ENCODE measurements at regions not wholly inside any gene's neighbourhood (a gene's known extent, or its start where the extent isn't known, plus 50 kb on each side); places are given as distances from the start of the nearest gene placed in this dataset.
"Not testable (repeated sequence)": the region's sequence is repeated elsewhere in the genome, so short reads cannot be mapped to it uniquely, and the experiment has no call there.

DNA sequence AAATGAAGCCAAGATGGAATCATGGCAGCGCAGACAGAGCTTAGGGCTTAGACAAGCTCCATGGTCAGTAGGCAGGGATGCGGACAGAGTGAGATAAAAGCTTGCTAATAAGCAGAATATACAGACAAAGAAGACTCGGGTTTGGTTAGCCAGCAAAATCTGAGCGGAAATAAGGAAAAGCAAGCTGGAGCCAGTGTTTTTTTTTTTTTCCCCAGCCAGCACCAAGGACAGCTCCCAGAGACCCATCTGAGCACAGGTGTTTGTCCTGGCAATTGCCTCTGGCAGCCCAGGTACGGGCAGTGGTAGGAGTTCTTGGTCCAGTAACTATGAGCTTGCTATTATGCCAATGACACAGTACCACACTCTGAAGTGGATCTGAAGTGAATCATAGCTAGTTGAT is 187.6 kb downstream of the ADCYAP1 start:
- TF ChIP-seq, protein P1, sequence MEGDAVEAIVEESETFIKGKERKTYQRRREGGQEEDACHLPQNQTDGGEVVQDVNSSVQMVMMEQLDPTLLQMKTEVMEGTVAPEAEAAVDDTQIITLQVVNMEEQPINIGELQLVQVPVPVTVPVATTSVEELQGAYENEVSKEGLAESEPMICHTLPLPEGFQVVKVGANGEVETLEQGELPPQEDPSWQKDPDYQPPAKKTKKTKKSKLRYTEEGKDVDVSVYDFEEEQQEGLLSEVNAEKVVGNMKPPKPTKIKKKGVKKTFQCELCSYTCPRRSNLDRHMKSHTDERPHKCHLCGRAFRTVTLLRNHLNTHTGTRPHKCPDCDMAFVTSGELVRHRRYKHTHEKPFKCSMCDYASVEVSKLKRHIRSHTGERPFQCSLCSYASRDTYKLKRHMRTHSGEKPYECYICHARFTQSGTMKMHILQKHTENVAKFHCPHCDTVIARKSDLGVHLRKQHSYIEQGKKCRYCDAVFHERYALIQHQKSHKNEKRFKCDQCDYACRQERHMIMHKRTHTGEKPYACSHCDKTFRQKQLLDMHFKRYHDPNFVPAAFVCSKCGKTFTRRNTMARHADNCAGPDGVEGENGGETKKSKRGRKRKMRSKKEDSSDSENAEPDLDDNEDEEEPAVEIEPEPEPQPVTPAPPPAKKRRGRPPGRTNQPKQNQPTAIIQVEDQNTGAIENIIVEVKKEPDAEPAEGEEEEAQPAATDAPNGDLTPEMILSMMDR (IDR thresholded peaks at IDR 0.05; ENCODE audit: borderline replicate concordance, insufficient read depth, low read depth, low read length), result no peak
- no peak overlapping the region for H3K4me3 ChIP-seq (ENCODE audit: low read depth, low read length)

- TF ChIP-seq, protein P1 (IDR thresholded peaks at IDR 0.05; ENCODE audit: borderline replicate concordance, insufficient read depth, low read depth, low read length), result no peak
- no peak overlapping the region for H3K4me3 ChIP-seq (ENCODE audit: low read depth, low read length)
These were observed 189.7 kb downstream of the ADCYAP1 start for GRCh38 chr18:1094409-1094808.

DNA sequence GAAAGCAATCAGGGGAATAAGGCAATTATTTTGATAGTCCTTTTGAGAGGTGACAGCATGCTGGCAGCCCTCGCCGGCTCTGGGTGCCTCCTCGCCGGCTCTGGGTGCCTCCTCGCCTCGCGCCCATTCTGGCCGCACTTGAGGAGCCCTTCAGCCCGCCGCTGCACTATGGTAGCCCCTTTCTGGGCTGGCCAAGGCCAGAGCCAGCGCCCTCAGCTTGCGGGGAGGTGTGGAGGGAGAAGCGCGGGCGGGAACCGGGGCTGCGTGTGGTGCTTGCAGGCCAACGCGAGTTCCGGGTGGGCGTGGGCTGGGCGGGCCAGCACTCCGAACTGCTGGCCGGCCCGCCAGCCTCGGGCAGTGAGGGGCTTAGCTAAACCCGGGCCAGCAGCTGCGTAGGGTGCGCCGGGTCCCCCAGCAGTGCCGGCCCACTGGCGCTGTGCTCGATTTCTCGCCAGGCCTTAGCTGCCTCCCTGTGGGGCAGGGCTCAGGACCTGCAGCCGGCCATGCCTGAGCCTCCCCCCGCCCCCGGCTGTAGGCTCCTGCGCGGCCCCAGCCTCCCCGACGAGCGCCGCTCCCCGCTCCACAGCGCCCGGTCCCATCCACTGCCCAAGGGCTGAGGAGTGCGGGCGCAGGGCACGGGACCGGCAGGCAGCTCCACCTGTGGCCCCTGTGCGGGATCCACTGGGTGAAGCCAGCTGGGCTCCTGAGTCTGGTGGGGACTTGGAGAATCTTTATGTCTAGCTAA is 193.5 kb downstream of the ADCYAP1 start:
- H3K4me3 ChIP-seq (ENCODE audit: low read depth, low read length), result not testable (repeated sequence)

DNA sequence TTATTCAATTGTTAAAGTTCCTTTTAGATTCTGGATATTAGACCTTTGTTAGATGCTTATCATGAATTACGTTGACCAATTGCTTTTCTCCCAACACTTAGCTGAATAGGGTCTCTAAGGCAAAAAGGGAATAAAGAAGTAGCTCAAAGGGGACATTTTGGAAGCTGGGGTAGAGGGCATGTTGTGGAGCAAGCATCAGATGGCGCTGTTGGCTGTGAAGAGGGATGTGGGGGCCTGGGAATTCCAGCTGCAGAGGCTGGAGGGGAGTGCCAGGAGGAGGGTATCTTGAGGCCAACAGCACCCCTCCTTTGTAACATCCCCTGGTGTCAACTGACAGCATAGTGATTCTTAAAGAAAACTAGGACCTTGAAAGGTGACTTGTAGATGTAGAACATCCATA is 198.2 kb downstream of the ADCYAP1 start:
- TF ChIP-seq, protein P1 (IDR thresholded peaks at IDR 0.05; ENCODE audit: borderline replicate concordance, insufficient read depth, low read depth, low read length), result no peak

GRCh38 chr18:1103537-1103936 is 198.9 kb downstream of the ADCYAP1 start:
- TF ChIP-seq, protein P1 (IDR thresholded peaks at IDR 0.05; ENCODE audit: borderline replicate concordance, insufficient read depth, low read depth, low read length), result no peak
- no peak overlapping the region for H3K4me3 ChIP-seq (ENCODE audit: low read depth, low read length)

More for the DNA sequence above, 198.2 kb downstream of the ADCYAP1 start:
- no peak overlapping the region for H3K4me3 ChIP-seq (ENCODE audit: low read depth, low read length)

GRCh38 chr18:1104181-1104881 is 199.7 kb downstream of the ADCYAP1 start:
- TF ChIP-seq, protein P1 (IDR thresholded peaks at IDR 0.05; ENCODE audit: borderline replicate concordance, insufficient read depth, low read depth, low read length), result no peak
- no peak overlapping the region for H3K4me3 ChIP-seq (ENCODE audit: low read depth, low read length)

GRCh38 chr18:1124495-1124894 is 219.8 kb downstream of the ADCYAP1 start:
- TF ChIP-seq, protein P1 (IDR thresholded peaks at IDR 0.05; ENCODE audit: borderline replicate concordance, insufficient read depth, low read depth, low read length), result no peak
- H3K4me3 ChIP-seq (ENCODE audit: low read depth, low read length), result no peak overlapping the region

Measured in GM12875 (cell line).